ENCODE measurements at regions not wholly inside any gene's neighbourhood (a gene's known extent, or its start where the extent isn't known, plus 50 kb on each side); places are given as distances from the start of the nearest gene placed in this dataset.

- DNase-seq (ENCODE audit: low read depth in 2 of 3, low spot score in 2 of 3), result no peak
Measured at GRCh38 chr2:236404346-236404745, 140.1 kb upstream of the ASB18 start.

DNA sequence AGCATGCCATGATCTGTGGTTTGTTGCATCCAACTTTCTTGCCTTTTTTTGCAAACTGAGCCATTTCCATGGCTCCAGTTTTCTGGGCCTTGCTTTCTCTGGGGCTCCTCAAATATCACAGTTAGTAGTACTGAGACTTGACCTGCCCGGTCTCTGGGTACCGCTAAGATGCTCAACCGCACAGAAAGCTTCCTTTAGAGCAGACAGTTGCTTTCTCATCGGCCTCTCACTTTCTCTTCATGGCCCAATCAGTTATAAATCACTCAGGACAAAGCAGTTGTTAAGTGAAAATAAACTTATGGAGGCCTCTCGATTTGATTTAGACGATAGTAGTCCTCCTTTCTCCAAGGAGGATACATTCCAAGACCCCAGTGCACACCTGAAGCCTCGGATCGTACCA is 141.2 kb upstream of the ASB18 start:
- no peak for DNase-seq (ENCODE audit: low read depth in 2 of 3, low spot score in 2 of 3)

DNA sequence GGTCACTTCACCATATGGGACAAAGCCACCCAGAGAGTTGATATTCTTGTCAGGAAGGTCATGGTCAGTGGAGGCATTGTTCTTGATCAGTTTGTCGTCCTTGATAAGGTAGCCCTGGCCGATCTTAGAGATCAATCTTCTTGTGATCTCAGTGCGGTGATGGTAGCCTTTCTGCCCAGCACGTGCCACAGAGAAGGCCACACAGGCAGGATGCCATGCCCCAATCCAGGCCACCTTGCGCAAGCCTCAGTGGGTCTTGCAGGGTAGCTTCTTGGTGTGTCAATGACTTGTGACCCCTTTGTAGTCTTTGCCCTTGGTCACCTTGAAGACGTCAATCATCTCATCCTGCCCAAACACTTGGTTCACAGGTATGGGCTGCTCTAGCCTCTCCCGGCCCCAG is 143.9 kb upstream of the ASB18 start:
- DNase-seq (ENCODE audit: low read depth in 2 of 3, low spot score in 2 of 3), result no peak

- no peak for DNase-seq (ENCODE audit: low read depth in 2 of 3, low spot score in 2 of 3)
Measured at GRCh38 chr2:236408786-236409185, 144.6 kb upstream of the ASB18 start.

- DNase-seq (ENCODE audit: low read depth in 2 of 3, low spot score in 2 of 3), result no peak
Measured at GRCh38 chr2:236415684-236416444, 151.7 kb upstream of the ASB18 start.

DNA sequence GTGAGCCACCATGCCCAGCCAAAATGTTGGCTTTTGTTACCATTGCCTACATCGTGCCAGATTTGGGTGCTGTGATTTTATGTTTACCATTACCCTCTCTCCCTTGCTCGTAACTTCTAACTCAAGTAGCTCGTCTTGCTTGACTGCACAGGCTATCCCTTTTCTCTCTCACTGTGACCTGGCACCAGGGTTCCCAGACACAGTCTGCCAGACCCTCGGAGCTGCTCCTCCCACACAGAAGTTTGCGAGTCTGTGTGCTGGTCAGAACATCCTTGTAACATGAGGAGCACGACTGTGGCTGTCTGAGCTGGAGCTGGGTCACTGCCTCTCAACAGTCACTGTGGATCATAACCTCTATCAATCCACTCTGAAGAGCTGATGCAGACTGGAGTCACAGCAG is 152.5 kb upstream of the ACKR3 start:
- DNase-seq (ENCODE audit: low read depth in 2 of 3, low spot score in 2 of 3), result no peak

DNA sequence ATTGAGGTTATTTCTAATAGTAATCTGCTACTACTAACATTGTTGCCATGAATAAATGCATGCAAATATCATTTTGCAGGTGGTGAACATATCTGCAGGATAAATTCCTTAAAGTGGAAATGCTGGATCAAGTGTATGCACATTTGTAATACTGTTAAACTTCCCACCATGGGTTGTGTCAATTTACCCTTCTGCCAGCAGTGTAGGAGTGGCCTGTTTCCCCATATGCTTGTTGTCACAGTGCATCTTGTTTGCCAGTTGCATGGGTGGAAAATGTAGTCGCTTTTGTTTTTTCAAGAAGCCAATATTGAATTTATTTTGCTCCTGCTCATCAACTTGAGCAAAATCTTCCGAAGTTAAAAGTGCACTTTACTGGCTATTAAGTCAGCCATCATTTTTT is 139.0 kb upstream of the ACKR3 start:
- no peak for DNase-seq (ENCODE audit: low read depth in 2 of 3, low spot score in 2 of 3)

- no peak for DNase-seq (ENCODE audit: low read depth in 2 of 3, low spot score in 2 of 3)
Measured at GRCh38 chr2:236434593-236434992, 135.0 kb upstream of the ACKR3 start.

DNA sequence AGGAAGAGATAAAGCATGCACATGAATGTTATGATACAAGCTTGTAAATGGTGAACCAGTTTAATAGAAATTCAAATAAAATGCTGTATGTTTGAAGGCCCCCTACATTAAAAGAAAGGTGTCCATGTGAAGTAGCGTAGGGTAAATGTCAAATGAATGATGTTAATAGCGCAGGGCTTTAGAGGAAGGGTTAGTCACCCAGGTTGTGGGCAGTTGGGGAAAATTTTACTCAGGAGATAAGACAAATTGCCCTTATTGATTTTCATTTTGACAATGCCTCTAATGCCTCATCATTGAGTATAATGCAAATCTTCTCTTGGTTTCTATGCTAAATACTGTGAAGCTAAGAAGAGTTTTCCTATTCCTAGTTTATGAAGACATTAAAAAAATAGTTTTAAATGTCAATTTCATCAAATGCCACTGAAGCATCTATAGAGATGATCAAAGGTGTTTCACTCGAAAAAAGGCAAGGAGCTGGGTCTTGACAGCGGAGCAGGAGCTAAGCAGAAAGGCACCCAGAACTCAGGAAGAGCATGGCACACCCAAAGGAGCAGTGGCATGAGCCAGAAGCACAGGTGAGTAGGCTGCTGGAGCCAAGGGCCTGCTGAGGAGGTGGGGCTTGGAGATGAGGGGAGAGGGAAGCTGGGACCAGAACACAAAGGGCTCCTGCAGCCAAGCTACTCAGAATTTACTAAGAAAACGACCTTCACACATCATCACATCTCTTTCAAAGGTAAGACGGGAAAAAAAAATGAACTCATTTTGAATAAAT is 129.3 kb upstream of the ACKR3 start:
- DNase-seq (ENCODE audit: low read depth in 2 of 3, low spot score in 2 of 3), result no peak

DNA sequence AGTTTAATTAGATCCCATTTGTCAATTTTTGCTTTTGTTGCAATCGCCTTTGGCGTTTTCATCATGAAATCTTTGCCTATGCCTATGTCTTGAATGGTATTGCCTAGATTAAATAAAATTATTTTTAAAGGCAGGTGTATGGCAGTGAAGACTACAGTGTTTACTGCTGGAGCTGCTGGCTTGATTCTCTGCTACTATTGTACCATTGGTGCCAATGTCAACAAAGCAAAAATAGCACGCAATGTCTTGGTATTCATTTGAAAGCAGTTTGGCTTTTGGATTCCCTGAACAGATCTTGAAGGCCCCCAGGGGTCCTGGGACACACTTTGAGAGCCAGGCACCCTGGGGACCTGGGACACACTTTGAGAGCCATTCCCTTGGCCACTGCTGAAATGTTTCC is 125.4 kb upstream of the ACKR3 start:
- no peak for DNase-seq (ENCODE audit: low read depth in 2 of 3, low spot score in 2 of 3)

DNA sequence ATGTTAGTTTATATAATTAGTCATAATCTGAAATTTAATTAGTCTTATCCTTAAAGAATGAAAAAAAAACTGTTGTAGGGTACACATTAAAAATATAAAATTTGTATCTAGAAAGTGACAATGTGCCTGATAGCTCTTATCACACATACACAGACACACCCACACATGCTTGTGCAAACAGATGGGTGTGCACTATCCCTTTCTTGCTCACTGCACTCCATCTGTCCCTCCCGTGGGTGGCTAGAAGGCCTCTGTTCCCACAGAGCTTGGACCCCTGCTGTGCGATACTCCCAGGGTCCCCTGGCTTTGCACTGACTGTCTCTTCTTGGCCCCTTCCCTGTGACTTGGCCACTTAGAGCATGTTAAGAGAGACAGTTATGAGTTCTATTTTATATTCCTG is 123.9 kb upstream of the ACKR3 start:
- DNase-seq (ENCODE audit: low read depth in 2 of 3, low spot score in 2 of 3), result no peak

GRCh38 chr2:236446521-236446920 is 123.1 kb upstream of the ACKR3 start:
- no peak for DNase-seq (ENCODE audit: low read depth in 2 of 3, low spot score in 2 of 3)

DNA sequence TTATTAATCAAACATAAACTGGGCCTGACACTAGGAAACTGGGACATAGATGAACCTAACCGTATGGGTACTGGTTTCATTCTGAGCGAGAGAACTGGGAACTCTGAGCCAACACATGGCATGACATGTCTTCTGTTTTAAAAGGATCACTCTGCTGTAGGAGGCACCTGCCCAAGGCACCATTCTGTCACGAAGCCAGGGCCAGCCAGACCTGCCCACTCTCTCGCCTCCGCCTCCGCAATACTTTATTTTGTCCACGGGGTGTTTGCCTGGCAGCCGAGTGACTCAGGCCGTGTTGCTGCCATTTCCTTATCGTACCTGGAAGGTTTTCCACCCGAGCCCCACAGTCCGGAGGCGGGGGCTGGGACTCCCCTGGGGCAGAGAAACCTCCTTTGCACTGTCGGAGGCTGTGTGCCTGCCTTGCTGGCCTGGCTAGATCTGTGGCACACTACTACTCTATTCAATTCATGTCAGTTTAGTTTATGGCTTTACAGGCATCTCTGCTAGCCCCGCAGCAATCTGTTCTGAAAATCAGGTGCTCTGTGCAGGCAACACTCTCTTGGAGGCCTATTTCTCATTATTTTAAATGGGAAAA is 120.4 kb upstream of the ACKR3 start:
- no peak for DNase-seq (ENCODE audit: low read depth in 2 of 3, low spot score in 2 of 3)

DNA sequence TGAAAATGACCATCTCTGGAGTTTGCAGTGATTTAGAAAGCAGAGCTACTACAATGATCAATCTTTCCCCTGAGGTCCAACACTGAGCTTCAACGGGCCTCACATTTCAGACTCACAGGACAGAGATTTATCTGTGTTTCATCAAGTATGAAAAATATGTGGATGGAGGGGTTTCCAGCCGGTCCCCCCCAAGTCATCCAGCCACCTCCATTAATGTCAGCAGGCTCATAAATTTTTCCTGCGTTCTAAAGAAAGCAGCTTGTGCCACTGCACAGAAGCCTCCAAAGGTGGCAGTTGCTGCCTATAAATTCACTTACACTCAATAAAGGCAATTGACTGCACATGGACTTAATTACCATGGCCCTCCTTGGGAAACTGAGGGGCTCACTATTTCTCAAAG is 117.4 kb upstream of the ACKR3 start:
- DNase-seq (ENCODE audit: low read depth in 2 of 3, low spot score in 2 of 3), result no peak

DNA sequence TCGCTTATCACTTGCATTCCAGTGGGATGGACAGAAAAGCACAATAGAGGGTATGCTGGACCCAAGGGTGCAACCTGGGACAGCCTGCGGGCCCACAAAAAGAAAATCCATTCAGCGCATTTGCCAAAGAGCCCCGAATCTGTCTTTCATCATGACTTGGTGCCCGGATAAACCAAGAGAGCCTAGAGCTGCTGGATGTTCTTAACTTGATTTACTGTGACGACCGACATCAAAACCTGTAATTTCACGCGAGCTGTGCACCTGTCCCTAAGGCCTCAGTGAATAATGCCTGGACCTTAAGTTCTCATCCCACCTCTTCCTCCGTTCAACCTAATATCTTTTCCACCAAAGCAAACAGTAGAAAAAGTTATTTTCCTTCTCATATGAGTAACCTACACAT is 115.5 kb upstream of the ACKR3 start:
- DNase-seq (ENCODE audit: low read depth in 2 of 3, low spot score in 2 of 3), result no peak

GRCh38 chr2:236459393-236459792 is 110.2 kb upstream of the ACKR3 start:
- DNase-seq (ENCODE audit: low read depth in 2 of 3, low spot score in 2 of 3), result no peak

- no peak for DNase-seq (ENCODE audit: low read depth in 2 of 3, low spot score in 2 of 3)
Measured at GRCh38 chr2:236464140-236464539, 105.5 kb upstream of the ACKR3 start.

GRCh38 chr2:236472720-236473495 is 96.7 kb upstream of the ACKR3 start:
- no peak for DNase-seq (ENCODE audit: low read depth in 2 of 3, low spot score in 2 of 3)

DNA sequence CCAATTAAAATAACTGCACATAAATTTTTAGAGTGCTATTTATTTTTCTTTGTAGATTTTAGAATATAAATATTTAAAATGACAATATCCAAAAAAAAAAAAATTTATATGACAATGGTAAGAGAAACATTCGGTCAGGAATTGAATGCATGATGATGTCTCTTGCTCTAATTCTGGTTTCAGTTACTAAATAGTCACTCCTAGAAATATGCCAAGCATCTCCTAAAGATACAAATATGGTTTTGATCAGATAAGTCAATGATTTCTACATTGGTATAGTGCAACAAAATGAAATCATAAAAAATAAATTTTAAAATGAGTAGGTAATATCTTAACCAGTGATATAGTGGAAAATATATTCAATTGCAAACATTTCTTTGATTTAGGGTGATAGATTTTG is 95.9 kb upstream of the ACKR3 start:
- DNase-seq (ENCODE audit: low read depth in 2 of 3, low spot score in 2 of 3), result no peak

- DNase-seq (ENCODE audit: low read depth in 2 of 3, low spot score in 2 of 3), result no peak
Measured at GRCh38 chr2:236479814-236480213, 89.8 kb upstream of the ACKR3 start.

- DNase-seq (ENCODE audit: low read depth in 2 of 3, low spot score in 2 of 3), result no peak
Measured at GRCh38 chr2:236483102-236483501, 86.5 kb upstream of the ACKR3 start.

GRCh38 chr2:236485519-236485918 is 84.1 kb upstream of the ACKR3 start:
- DNase-seq (ENCODE audit: low read depth in 2 of 3, low spot score in 2 of 3), result no peak

Data from activated CD8-positive, alpha-beta memory T cell treated with anti-CD3 and anti-CD28 coated beads for 48 hours (primary cell).